Stimulated activated effector memory CD8-positive, alpha-beta T cell treated with anti-CD3 and anti-CD28 coated beads, Interleukin-12 subunit alpha, Interleukin-12 subunit beta, amount 100 ng/mL, for 72 hours (primary cell): ENCODE measurements at regions not wholly inside any gene's neighbourhood (a gene's known extent, or its start where the extent isn't known, plus 50 kb on each side); places are given as distances from the start of the nearest gene placed in this dataset.

Experiments used
- ATAC-seq: fragments of 150-1000 bp; cut with Tn5 transposase; 2 replicates; pipeline ENCODE4 v1.10.0; 2021
- DNase-seq, 2 donors: peaks; one replicate each; pipeline ENCODE4 v3.0.0; 2021 to 2022; ENCODE audit warnings: low spot score in 2 of 2
- H3K27ac Mint-ChIP-seq: one replicate; pipeline ENCODE4 v1.8.0; 2022; ENCODE audit warnings: mild to moderate bottlenecking, mixed read lengths
- H3K36me3 Mint-ChIP-seq: one replicate; pipeline ENCODE4 v1.8.0; 2022; ENCODE audit warnings: mild to moderate bottlenecking, mixed read lengths
- H3K4me1 Mint-ChIP-seq: one replicate; pipeline ENCODE4 v1.8.0; 2022; ENCODE audit warnings: mixed read lengths
- H3K4me3 Mint-ChIP-seq: one replicate; pipeline ENCODE4 v1.8.0; 2022; ENCODE audit warnings: mild to moderate bottlenecking, mixed read lengths
- H3K9me3 Mint-ChIP-seq: one replicate; pipeline ENCODE4 v1.8.0; 2022; ENCODE audit warnings: mixed read lengths

- ATAC-seq (no peak), DNase-seq (no peak)
- Mint-ChIP-seq H3K27ac (no peak overlapping the region), H3K36me3 (no peaks in the 10 kb centered on the region), H3K4me1 (no peaks in the 10 kb centered on the region), H3K9me3 (no peaks in the 10 kb centered on the region), H3K4me3 (no peak overlapping the region)
These were observed 168.0 kb downstream of the NXNL2 start for GRCh38 chr9:88702985-88703384.

GRCh38 chr9:88706193-88707113 lies 171.5 kb downstream of the NXNL2 start:
- Mint-ChIP-seq H3K9me3 (no peaks in the 10 kb centered on the region), H3K36me3 (no peaks in the 10 kb centered on the region), H3K4me1 (no peaks in the 10 kb centered on the region), H3K27ac (no peak overlapping the region), H3K4me3 (no peak overlapping the region)
- ATAC-seq = no peak
- DNase-seq = no peak

- Mint-ChIP-seq H3K4me1 (no peaks in the 10 kb centered on the region), H3K36me3 (no peaks in the 10 kb centered on the region), H3K27ac (no peak overlapping the region), H3K4me3 (no peak overlapping the region), H3K9me3 (peaks cover 4% of the 10 kb centered on the region)
- DNase-seq (no peak), ATAC-seq (no peak)
These were observed 175.5 kb downstream of the NXNL2 start for GRCh38 chr9:88710449-88710848.

- Mint-ChIP-seq H3K27ac (no peak overlapping the region), H3K4me1 (no peaks in the 10 kb centered on the region), H3K4me3 (no peak overlapping the region), H3K36me3 (no peaks in the 10 kb centered on the region), H3K9me3 (peaks cover 4% of the 10 kb centered on the region)
- no peak for DNase-seq
- ATAC-seq = no peak
These were observed 176.7 kb downstream of the NXNL2 start for GRCh38 chr9:88711719-88712118.

- DNase-seq (no peak), ATAC-seq (no peak)
- no peak overlapping the region for H3K4me3 Mint-ChIP-seq
- H3K9me3 Mint-ChIP-seq = peaks cover 4% of the 10 kb centered on the region
- H3K36me3 Mint-ChIP-seq = no peaks in the 10 kb centered on the region
- H3K4me1 Mint-ChIP-seq = no peaks in the 10 kb centered on the region
- no peak overlapping the region for H3K27ac Mint-ChIP-seq
These were observed 177.5 kb downstream of the NXNL2 start for GRCh38 chr9:88712484-88712883.

GRCh38 chr9:88713010-88713409 lies 178.0 kb downstream of the NXNL2 start:
- H3K9me3 Mint-ChIP-seq = peaks cover 4% of the 10 kb centered on the region
- DNase-seq (no peak), ATAC-seq (no peak)
- no peaks in the 10 kb centered on the region for H3K36me3 Mint-ChIP-seq
- no peak overlapping the region for H3K27ac Mint-ChIP-seq
- H3K4me1 Mint-ChIP-seq = no peaks in the 10 kb centered on the region
- no peak overlapping the region for H3K4me3 Mint-ChIP-seq

GRCh38 chr9:88716596-88717290 lies 181.8 kb downstream of the NXNL2 start:
- Mint-ChIP-seq H3K9me3 (peaks cover 4% of the 10 kb centered on the region), H3K4me3 (no peak overlapping the region), H3K36me3 (no peaks in the 10 kb centered on the region), H3K27ac (no peak overlapping the region), H3K4me1 (no peaks in the 10 kb centered on the region)
- no peak for ATAC-seq
- no peak for DNase-seq

GRCh38 chr9:88721025-88721424 lies 186.0 kb downstream of the NXNL2 start:
- no peaks in the 10 kb centered on the region for H3K4me1 Mint-ChIP-seq
- H3K9me3 Mint-ChIP-seq = no peaks in the 10 kb centered on the region
- no peak overlapping the region for H3K4me3 Mint-ChIP-seq
- ATAC-seq (no peak), DNase-seq (no peak)
- no peaks in the 10 kb centered on the region for H3K36me3 Mint-ChIP-seq
- no peak overlapping the region for H3K27ac Mint-ChIP-seq

- Mint-ChIP-seq H3K4me3 (no peak overlapping the region), H3K9me3 (no peaks in the 10 kb centered on the region), H3K4me1 (no peaks in the 10 kb centered on the region), H3K27ac (no peak overlapping the region), H3K36me3 (no peaks in the 10 kb centered on the region)
- DNase-seq (no peak), ATAC-seq (no peak)
These were observed 186.7 kb downstream of the NXNL2 start for GRCh38 chr9:88721495-88722279.

- no peaks in the 10 kb centered on the region for H3K9me3 Mint-ChIP-seq
- no peak overlapping the region for H3K27ac Mint-ChIP-seq
- no peak overlapping the region for H3K4me3 Mint-ChIP-seq
- no peaks in the 10 kb centered on the region for H3K36me3 Mint-ChIP-seq
- ATAC-seq (no peak), DNase-seq (no peak)
- H3K4me1 Mint-ChIP-seq = no peaks in the 10 kb centered on the region
These were observed 187.8 kb downstream of the NXNL2 start for GRCh38 chr9:88722753-88723152.

- ATAC-seq (no peak), DNase-seq (no peak)
- no peak overlapping the region for H3K27ac Mint-ChIP-seq
- H3K36me3 Mint-ChIP-seq = no peaks in the 10 kb centered on the region
- no peaks in the 10 kb centered on the region for H3K9me3 Mint-ChIP-seq
- no peak overlapping the region for H3K4me3 Mint-ChIP-seq
- no peaks in the 10 kb centered on the region for H3K4me1 Mint-ChIP-seq
These were observed 188.8 kb downstream of the NXNL2 start for GRCh38 chr9:88723751-88724150.

- no peak overlapping the region for H3K4me3 Mint-ChIP-seq
- H3K9me3 Mint-ChIP-seq = peaks cover 2% of the 10 kb centered on the region
- ATAC-seq (no peak), DNase-seq (no peak)
- H3K36me3 Mint-ChIP-seq = no peaks in the 10 kb centered on the region
- H3K4me1 Mint-ChIP-seq = no peaks in the 10 kb centered on the region
- no peak overlapping the region for H3K27ac Mint-ChIP-seq
These were observed 189.4 kb downstream of the NXNL2 start for GRCh38 chr9:88724331-88724730.

- no peak for ATAC-seq
- no peak for DNase-seq
- Mint-ChIP-seq H3K9me3 (peaks cover 3% of the 10 kb centered on the region), H3K36me3 (no peaks in the 10 kb centered on the region), H3K4me3 (no peak overlapping the region), H3K4me1 (no peaks in the 10 kb centered on the region), H3K27ac (no peak overlapping the region)
These were observed 190.5 kb downstream of the NXNL2 start for GRCh38 chr9:88725300-88726019.

- H3K27ac Mint-ChIP-seq = no peak overlapping the region
- H3K4me3 Mint-ChIP-seq = no peak overlapping the region
- H3K9me3 Mint-ChIP-seq = peaks cover 9% of the 10 kb centered on the region
- no peaks in the 10 kb centered on the region for H3K4me1 Mint-ChIP-seq
- no peak for DNase-seq
- ATAC-seq = no peak
- no peaks in the 10 kb centered on the region for H3K36me3 Mint-ChIP-seq
These were observed 191.8 kb downstream of the NXNL2 start for GRCh38 chr9:88726803-88727202.

- DNase-seq (no peak), ATAC-seq (no peak)
- no peaks in the 10 kb centered on the region for H3K4me1 Mint-ChIP-seq
- H3K27ac Mint-ChIP-seq = no peak overlapping the region
- peaks cover 9% of the 10 kb centered on the region for H3K9me3 Mint-ChIP-seq
- no peaks in the 10 kb centered on the region for H3K36me3 Mint-ChIP-seq
- H3K4me3 Mint-ChIP-seq = no peak overlapping the region
These were observed 195.8 kb downstream of the NXNL2 start for GRCh38 chr9:88730780-88731179.
